HG03457 (cell line): ENCODE measurements at regions not wholly inside any gene's neighbourhood (a gene's known extent, or its start where the extent isn't known, plus 50 kb on each side); places are given as distances from the start of the nearest gene placed in this dataset.
"Not testable (repeated sequence)": the region's sequence is repeated elsewhere in the genome, so short reads cannot be mapped to it uniquely, and the experiment has no call there.

ENCODE experiments used
- ATAC-seq: cut with Tn5 transposase; IDR thresholded peaks from one replicate; pipeline ENCODE4 v1.9.1; 2021; ENCODE audit warnings: moderate number of reproducible peaks; ENCODE audit not compliant: unreplicated experiment

DNA sequence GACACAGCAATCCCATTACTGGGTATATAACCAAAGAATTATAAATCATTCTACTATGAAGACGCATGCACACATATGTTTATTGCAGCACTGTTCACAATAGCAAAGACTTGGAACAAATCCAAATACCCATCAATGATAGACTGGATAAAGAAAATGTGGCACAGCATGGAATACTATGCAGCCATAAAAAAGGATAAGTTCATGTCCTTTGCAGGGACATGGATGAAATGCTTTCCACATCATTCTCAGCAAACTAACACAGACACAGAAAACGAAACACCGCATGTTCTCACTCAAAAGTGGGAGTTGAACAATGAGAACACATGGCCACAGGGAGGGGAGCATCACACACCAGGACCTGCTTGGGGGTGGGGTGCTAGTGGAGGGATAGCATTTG is 613.0 kb downstream of the RFPL4B start:
- not testable (repeated sequence) for ATAC-seq

DNA sequence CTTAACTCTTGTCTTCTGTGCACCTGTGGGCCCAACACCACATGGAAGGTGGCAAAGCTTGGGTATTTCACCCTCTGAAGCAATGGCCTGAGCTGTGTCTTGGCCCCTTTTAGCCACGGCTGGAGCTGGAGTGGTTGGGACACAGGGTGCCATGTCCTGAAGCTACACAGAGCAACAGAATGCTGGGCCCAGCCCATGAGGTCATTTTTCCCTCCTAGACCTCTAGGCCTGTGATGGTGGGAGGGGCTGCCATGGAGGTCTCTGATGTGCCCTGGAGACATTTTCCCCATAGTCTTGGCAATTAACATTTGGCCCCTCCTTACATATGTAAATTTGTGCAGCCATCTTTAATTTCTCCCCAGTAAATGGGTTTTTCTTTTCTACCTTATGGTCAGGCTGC is 620.8 kb downstream of the RFPL4B start:
- no peak for ATAC-seq

DNA sequence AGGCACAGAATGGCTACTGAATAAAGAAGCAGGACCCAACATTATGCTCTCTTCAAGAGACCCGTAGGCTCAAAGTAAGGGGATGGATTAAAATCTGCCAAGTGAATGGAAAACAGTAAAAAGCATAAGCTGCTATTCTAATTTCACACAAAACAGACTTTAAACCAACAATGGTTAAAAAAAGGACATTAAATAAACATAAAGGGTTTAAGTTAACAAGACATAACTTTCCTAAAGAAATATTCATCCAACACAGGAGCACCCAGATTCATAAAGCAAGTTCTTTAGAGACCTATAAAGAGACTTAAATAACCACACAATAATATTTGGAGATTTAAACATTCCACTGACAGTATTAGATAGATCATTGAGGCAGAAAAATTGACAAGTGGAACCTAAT is 624.5 kb downstream of the RFPL4B start:
- no peak for ATAC-seq

DNA sequence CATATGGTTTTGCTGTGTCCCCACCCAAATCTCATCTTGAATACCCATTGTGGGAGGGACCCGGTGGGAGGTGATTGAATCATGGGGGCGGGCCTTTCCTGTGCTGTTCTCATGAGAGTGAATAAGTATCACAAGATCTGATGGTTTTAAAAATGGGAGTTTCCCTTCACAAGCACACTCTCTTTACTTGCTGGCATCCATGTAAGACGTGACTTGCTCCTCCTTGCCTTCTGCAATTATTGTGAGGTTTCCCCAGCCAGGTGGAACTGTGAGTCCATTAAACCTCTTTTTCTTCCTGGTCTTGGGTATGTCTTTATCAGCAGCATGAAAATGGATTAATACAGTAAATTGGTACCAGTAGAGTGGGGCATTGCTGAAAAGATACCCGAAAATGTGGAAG is 627.8 kb downstream of the RFPL4B start:
- ATAC-seq: not testable (repeated sequence)

DNA sequence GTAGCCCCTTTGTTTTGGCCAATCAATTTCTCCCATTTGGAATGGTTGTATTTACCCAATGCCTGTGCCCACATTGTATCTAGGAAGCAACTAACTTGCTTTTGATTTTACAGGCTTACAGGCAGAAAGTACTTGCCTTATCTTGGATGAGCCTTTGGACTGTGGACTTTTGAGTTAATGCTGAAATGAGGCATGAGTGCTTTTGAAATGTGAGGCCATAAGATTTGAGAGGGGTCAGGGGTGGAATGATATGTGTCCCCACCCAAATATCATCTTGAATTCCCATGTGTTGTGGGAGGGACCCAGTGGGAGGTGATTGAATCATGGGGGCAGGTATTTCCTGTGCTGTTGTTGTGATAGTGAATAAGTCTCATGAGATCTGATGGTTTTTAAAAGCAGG is 629.4 kb downstream of the RFPL4B start:
- not testable (repeated sequence) for ATAC-seq

DNA sequence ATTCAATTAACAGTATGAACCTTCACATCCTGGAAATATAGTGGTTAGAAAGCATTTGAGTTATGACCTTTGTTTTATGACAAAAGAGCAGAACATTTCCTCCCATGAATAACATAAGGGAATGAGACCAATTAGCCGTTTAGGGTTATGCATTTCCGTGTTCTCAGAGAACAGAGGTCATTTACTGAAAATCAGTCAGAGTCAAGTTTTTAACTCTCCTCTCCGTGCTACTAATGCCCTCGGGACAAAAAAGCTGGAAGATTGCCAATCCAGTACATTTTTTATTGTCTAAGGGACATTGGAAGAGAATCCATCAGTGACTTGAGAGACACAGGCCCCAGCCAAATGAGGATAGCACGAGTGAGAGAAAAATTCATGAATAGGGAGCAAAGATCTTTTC is 632.7 kb downstream of the RFPL4B start:
- ATAC-seq: no peak

DNA sequence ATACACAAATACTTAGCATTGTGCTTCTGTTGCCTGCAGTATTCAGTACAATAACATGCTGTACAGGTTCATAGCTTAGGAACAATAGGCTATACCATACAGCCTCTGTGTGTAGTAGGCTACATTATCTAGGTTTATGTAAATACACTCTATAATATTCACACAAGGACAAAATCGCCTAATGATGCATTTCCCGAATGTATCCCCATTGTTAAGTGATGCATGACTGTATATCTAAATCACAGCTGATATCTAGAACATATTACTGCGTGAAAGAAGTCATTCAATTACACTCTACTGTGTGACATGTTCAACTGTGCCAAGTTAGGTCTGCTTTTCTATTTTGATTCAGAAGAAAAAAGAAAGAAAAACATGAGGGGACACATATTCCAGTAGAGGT is 633.5 kb downstream of the RFPL4B start:
- ATAC-seq: no peak

DNA sequence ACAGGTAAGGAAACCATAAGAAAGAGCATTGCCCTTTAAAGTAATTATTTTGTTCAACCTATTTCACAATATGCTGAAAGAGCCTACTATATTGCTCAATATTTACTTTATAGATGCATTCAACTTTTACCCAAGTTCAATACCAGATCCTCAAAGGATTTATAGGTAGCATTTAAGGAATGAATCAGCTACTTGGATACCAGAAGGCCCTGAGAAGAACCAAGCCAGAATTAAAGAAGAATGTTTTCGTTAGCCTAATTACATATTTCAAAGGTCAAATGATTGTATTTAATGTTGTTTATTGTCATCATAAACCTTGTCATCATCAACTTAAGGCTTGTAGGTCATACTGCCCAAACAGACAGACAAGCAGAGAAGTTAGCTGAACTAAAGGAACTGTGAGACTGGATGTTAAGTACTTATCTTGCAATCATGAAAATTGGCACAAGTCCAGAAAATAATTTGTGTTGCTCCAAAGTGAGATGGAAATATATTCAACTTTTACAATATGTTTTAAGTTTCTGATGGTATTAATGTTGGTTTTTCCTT is 636.7 kb downstream of the RFPL4B start:
- ATAC-seq: no peak

DNA sequence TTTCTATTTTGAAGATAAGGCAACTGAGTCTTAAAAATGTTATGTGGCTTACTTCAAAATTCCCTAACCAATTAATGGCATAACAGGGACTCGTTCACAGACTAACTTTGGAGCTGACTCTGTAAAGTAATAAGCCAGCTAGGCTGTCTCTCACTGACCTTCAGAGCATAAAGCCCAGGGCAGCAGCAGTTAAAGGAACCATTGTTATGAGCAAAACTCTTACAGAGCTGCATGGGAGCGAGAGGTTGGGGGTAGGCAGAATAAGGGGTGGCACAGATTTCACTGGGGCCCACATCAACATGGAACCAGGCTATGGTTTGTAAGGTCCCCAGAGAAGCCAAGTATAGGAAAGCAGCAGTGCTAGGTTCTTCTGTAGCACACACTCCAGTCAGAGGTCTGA is 637.8 kb downstream of the RFPL4B start:
- no peak for ATAC-seq

DNA sequence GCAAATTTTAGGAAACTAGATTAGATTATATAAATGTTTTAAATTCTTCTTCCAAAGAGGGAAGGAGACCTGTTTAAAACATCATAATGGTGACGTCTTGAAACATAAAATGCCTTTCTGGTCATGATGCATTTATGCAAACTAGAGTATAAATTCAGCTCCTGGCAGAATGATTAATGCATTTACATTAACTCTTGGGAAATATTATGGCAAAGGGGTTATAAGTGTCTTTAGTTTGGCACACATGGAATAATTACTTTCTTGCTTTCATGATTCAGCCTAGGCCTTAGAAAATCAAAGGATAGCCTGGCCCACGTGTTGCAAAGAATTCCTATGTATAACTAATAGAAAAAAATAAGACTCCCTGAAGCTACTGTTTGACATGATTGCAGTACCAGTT is 639.2 kb downstream of the RFPL4B start:
- ATAC-seq: no peak

DNA sequence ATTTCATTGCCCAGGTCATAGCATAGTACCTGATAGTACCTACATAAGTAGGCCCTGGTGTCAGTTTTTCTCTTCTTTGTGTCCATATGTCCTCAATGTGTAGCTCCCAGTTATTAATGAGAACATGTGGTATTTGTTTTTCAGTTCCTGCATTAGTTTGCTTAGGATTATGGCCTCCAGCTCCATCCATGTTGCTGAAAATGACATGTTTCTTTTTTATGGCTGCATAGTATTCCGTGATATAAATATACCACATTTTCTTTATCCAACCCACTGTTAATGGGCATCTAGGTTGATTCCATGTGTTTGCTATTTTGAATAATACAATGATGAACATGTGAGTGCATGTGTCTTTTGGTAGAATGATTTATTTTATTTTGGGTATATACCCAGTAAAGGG is 641.6 kb downstream of the RFPL4B start:
- no peak for ATAC-seq

DNA sequence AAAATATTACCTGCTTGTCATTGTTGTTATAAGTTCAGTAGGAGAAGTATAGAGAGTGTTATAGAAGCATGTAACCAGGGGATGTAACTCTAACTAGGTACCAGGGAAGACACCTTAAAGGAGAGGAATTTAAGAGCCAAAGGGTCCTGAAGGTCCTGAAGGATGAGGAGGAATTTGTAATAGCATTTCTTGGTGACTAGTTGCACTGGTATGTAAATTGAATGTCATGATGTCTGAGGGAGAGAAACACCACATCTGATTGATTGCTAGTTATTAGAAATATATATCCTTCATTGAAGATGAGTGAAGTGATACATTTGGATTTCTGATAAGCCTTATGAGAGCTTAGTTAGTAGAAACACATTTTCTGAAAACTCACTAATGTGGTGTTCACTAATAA is 643.8 kb downstream of the RFPL4B start:
- no peak for ATAC-seq

DNA sequence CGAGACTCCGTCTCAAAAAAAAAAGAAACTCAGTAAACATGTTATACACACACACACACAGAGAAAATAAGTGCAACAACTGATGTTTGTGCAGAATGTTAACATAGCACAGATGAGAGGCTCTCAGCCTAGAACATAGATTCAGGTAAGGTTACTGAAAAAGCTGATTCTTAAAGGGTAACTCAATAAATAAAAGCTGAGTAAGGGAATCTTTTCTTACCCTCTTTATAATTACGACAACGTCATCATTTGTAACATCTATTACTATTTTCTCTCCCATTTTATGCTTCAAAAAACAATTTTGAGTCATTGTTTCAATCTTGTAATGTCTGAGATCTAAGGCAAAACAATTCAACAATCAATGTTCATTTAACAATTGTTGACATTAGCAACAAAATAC is 644.8 kb downstream of the RFPL4B start:
- no peak for ATAC-seq

DNA sequence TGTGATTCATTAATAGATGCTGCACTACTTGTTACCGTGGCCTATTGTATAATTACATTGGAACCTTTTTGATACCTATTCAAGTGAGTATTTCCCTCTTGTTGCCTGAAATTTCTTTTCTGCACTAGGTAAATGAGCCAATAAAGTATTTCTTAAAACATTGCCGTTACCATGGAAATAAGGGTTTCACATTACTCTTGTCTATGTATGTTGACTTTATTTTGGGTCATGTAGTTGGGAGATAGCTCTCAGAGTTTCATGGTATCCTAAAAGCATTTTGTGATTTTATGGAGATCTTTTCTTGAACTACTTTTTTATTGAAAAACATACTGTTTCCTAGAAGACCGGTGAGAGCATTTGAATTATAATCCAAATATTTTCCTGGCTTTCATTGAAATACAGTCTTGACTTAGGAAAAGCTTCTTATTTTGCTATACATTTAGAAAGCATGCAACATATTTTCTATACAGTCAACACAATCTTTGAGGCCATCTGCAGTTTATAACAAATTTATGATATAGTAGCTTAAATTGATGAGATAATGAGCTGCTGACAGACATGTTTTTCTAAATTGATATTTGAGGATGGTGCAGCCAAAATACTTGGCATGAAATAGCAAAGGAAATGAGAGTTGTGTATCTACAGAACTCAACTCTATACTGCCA is 650.4 kb downstream of the RFPL4B start:
- ATAC-seq: no peak

DNA sequence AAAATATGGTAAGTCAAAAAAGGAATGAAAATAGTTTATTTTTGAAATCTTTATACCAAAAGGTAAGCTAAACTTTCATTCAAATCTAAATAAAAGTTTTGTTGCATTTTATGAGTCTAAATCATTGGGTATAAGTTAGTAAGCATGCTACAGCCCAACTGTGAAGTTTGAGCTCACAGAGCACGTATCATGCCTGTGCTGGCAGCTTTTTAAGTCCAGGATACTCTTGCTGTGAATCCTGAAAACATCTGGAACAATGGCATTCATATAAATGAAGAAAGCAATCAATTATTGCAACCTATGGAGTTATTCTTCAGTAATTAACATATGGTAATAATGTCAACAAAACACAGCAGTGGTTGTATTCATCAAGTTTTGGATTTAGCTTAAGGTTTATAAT is 656.9 kb downstream of the RFPL4B start:
- no peak for ATAC-seq

DNA sequence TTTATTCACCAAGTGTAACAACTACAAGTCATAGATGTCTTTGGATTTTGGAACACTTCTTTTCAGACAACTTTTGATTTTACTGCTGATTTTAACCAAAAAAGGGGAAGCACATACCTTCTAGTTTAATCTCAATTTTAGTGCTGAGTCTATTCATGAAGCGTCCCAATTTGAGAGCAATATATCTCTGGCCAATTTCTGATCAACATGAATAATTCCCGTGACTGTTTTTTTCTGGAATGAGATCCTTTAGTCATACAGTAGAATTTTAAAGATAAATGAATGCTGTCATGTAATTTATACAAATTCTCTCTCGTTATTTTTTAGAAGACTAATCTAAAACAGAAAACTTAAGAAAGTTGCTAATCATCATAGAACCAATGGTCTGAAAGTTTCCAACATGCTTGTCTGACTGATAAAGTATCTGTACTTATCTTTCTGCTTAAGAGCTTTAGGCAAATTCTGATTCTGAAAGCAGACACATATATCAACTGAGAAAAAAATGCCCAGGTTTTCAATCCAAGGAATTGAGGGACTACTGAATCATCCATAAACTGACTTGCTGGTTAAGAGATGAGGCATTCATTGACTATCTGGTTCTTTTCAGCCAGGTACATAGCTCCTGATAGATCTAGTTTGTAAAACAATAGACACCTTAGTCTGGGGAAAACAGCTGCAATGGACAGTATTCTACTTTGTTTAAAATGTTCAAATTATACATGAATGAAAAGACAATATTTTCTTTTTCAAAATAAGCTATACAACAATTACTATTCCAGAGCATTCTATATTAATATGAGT is 657.5 kb downstream of the RFPL4B start:
- ATAC-seq: no peak

DNA sequence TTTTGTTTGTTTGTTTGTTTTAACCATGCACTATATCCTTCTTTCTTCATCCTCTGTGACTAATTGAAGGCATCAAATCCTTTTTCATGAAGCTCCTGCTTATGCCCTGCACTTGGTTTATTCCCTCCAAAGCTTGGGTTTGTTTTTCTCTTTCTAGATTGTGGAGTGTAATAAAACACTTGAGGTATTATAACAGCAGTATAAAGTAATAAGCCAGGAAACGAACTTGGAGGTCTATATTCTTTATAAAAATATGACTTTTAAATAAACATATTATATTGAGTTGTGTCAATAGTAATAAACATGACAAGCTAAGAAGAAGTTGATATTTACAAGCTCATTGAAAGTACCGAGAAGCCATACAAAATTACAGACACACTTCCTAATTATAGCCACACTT is 659.4 kb downstream of the RFPL4B start:
- no peak for ATAC-seq

DNA sequence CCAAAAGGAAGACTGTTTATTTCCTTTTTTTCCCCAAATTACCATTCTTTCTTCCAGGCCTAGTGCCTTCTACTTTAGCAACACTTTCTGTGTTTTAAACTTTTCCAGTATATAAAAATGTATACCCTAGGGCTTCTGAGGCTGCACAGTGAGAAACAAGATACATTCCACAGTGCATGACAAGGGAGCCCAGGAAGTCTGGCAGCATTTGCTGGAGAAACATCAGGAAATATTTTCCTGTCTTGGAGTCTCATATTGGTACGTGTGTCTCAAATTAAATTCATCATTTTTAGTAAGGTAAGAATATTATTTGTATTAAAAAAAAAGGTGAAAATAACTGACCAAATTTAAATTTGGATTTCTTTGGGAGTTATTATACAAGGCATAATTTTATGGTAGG is 662.6 kb downstream of the RFPL4B start:
- no peak for ATAC-seq

DNA sequence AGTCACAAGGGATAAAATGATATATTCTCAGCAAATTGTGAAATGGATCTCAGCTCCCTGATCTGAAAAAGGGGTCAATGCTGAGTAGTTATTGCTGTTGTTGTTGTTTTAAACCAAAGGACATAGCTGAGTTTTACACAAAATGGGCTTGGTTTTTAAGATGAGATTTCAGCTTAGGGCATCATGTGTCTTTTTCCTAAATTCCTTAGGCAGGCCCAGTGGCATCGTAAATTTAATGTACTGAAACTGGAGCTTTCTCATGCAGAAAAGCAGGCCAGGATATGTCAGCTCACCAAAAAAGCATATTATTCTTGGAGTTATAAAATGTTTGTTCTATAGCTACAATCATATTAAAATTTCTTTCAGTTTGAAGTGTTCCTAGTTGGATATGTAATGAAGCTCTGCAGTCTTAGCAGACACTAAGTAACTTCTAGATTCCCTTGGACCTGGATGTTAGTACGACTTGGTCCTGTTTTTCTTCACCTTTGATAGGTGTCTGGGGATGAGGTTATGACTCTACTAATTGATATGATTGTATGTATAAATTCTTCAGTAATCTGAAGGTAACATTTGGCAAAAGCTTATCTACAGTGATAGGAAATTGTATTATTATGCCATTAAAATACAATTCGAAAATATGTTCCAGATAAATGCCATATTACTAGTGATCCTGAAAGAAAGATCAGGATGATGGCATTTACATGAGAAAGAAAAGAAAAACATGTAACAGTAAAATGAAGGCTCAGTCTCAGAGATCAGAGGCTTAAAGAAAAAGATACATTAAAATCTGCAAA is 663.3 kb downstream of the RFPL4B start:
- no peak for ATAC-seq

DNA sequence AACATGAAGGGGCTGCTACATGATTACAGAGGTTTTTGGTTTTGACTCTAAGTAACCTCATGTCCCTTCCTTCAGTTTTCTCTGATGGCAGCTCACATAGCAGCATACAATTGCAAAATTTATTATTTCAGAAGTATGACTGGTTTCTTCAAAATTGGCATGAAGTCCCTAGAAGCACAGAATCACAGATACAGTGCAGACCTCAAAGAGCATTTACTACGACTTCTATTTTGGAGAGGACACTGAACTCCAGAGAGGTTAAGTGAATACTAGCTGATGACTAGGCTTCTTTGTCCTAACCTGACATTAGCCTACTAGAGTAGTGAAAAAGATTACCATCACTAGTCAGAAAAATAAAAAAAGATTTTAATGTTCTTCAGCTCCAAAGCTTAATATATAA is 664.3 kb downstream of the RFPL4B start:
- no peak for ATAC-seq

DNA sequence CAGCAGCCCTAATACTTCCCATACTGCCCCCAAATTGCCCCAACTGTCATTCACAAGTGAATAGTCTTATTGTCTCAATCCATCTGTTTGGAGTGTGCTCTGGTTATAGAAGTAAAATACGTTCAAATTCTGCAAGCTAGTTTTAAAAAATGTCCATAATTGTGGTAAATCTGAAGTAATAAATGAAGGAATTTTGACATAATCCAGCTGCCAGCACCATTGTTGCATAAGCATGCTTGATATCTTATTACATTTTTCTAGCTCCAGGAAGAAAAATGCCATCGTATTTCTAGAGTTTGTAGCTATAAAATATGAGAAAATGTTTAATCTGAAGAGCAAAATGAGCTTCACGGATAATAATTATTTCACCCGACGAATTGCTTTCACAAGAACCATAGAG is 664.7 kb downstream of the RFPL4B start:
- no peak for ATAC-seq

DNA sequence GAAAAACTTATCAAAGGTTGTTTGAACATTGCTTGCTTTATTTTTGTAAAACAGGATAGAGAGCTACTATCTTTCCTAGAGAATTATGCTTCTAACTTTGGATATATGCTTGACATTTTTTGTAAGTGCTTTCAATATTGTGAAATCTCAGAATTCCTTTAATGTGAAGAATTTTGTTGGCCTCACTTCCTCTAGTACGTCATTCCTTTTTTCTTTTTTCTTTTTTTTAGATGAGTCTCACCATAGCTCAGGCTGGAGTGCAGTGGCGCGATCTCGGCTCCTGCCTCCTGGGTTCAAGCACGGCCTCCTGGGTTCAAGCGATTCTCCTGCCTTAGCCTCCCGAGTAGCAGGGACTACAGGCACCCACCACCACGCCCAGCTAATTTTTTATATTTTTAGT is 668.1 kb downstream of the RFPL4B start:
- ATAC-seq: no peak
